Hepatocyte (in vitro differentiated cells): ENCODE measurements at regions not wholly inside any gene's neighbourhood (a gene's known extent, or its start where the extent isn't known, plus 50 kb on each side); places are given as distances from the start of the nearest gene placed in this dataset.

ENCODE experiments used
- CTCF ChIP-seq: fragments of 200-600 bp; sonication (generic); IDR thresholded peaks from 2 replicates; pipeline ENCODE4 v1.5.1; 2016; ENCODE audit warnings: antibody characterized with exemption, mild to moderate bottlenecking; ENCODE audit not compliant: poor library complexity
- EZH2 ChIP-seq: fragments of 200-600 bp; sonication (generic); IDR thresholded peaks from 2 replicates; pipeline ENCODE4 v1.6.1; 2016; ENCODE audit warnings: antibody characterized with exemption, mild to moderate bottlenecking, borderline replicate concordance
- EZH2phosphoT487 ChIP-seq: fragments of 200-600 bp; sonication (generic); IDR thresholded peaks from one replicate; pipeline ENCODE4 v1.6.1; 2018; ENCODE audit warnings: antibody characterized with exemption, mild to moderate bottlenecking, low read depth, moderate library complexity; ENCODE audit not compliant: unreplicated experiment, severe bottlenecking

DNA sequence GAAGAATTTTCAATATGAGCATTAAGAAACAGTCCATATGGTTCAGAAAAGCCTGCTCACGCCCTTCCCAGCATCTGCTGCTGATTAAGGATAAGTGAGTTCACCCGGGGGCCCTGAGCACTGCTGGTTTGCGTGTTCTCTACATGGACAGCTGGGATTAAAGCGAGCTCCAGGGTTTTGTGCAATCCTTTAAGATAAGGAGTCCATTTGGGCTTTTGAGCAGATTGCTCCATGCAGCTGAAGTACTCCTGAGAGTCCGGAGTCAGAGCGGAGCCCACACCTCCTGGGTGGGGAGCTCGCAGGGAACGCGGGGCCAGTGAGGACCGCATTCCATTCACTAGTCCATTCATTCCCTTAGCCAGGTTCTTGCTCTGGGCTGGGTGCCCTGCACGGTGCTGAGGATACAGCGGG lies 149.3 kb upstream of the COL5A1 start:
- TF ChIP-seq EZH2 (no peak), CTCF (no peak), EZH2phosphoT487 (no peak)
